ENCODE measurements at regions not wholly inside any gene's neighbourhood (a gene's known extent, or its start where the extent isn't known, plus 50 kb on each side); places are given as distances from the start of the nearest gene placed in this dataset.

- H3K27me3 ChIP-seq: no peaks in the 10 kb centered on the region
- WGBS, 3 donors: 3 to 10% (median 3%) methylated on average over 3 of the region's 3 CpGs
- no peak overlapping the region for H3K27ac ChIP-seq
- intact Hi-C loops (cut with DNase I): no loop called here
- H3K36me3 ChIP-seq: no peaks in the 10 kb centered on the region
- TF ChIP-seq CTCF (IDR thresholded peaks at IDR 0.05): no peak
- no peak for TF ChIP-seq POLR2A (IDR thresholded peaks at IDR 0.05)
- no peak for TF ChIP-seq EP300 (IDR thresholded peaks at IDR 0.05)
- DNase-seq: no peak
- no peak overlapping the region for H3K4me3 ChIP-seq
- no peaks in the 10 kb centered on the region for H3K9me3 ChIP-seq
- no peaks in the 10 kb centered on the region for H3K4me1 ChIP-seq (ENCODE audit: insufficient read depth)
Observed at GRCh38 chr13:85386424-85386823, 412.8 kb downstream of the SLITRK6 start.

DNA sequence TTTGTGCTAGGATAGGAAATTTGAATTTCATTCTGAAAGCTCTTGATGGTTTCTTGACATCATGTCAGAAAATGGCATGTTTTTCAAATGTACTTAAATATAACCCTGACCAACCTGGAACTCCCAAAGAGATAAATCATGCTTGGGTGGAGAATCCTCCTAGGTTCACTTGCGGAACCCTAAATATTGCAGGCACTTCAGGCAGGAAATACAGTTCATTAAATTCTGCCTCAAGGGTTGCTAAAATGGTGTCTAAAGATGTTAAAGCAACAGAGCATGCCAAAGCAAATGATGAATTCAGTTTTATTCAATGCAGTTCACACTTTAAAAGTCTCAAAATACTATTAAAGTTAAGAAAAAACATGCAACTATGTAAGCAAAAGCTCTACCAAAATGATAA is 415.9 kb downstream of the SLITRK6 start:
- Histone ChIP-seq H3K36me3 (no peaks in the 10 kb centered on the region), H3K27ac (no peak overlapping the region), H3K27me3 (no peaks in the 10 kb centered on the region), H3K4me3 (no peak overlapping the region), H3K9me3 (no peaks in the 10 kb centered on the region), H3K4me1 (ENCODE audit: insufficient read depth) (no peaks in the 10 kb centered on the region)
- 90 to 95% (median 94%) methylated on average over 1 of the region's 1 CpG for WGBS, 3 donors
- DNase-seq: no peak
- intact Hi-C loops (cut with DNase I): no loop called here
- TF ChIP-seq POLR2A (IDR thresholded peaks at IDR 0.05) (no peak), CTCF (IDR thresholded peaks at IDR 0.05) (no peak), EP300 (IDR thresholded peaks at IDR 0.05) (no peak)

GRCh38 chr13:85381082-85381481 is 418.1 kb downstream of the SLITRK6 start:
- intact Hi-C loops (cut with DNase I): no loop called here
- Histone ChIP-seq H3K27ac (no peak overlapping the region), H3K4me1 (ENCODE audit: insufficient read depth) (no peaks in the 10 kb centered on the region), H3K36me3 (no peaks in the 10 kb centered on the region), H3K27me3 (no peaks in the 10 kb centered on the region), H3K9me3 (no peaks in the 10 kb centered on the region), H3K4me3 (no peak overlapping the region)
- DNase-seq: no peak
- WGBS, 3 donors: 91 to 93% (median 92%) methylated on average over 2 of the region's 2 CpGs
- TF ChIP-seq EP300 (IDR thresholded peaks at IDR 0.05) (no peak), CTCF (IDR thresholded peaks at IDR 0.05) (no peak), POLR2A (IDR thresholded peaks at IDR 0.05) (no peak)

- WGBS, 3 donors: 75 to 92% (median 79%) methylated on average over 1 of the region's 1 CpG
- no peaks in the 10 kb centered on the region for H3K9me3 ChIP-seq
- no peak overlapping the region for H3K27ac ChIP-seq
- no peaks in the 10 kb centered on the region for H3K27me3 ChIP-seq
- H3K4me3 ChIP-seq: no peak overlapping the region
- no peaks in the 10 kb centered on the region for H3K4me1 ChIP-seq (ENCODE audit: insufficient read depth)
- no peaks in the 10 kb centered on the region for H3K36me3 ChIP-seq
- intact Hi-C loops (cut with DNase I): no loop called here
- no peak for TF ChIP-seq EP300 (IDR thresholded peaks at IDR 0.05)
- no peak for TF ChIP-seq POLR2A (IDR thresholded peaks at IDR 0.05)
- no peak for TF ChIP-seq CTCF (IDR thresholded peaks at IDR 0.05)
- no peak for DNase-seq
Observed at GRCh38 chr13:85379991-85380390, 419.2 kb downstream of the SLITRK6 start.

GRCh38 chr13:85379433-85379832 is 419.8 kb downstream of the SLITRK6 start:
- no peak for TF ChIP-seq POLR2A (IDR thresholded peaks at IDR 0.05)
- TF ChIP-seq EP300 (IDR thresholded peaks at IDR 0.05): no peak
- no peak for TF ChIP-seq CTCF (IDR thresholded peaks at IDR 0.05)
- Histone ChIP-seq H3K4me3 (no peak overlapping the region), H3K9me3 (no peaks in the 10 kb centered on the region), H3K27me3 (no peaks in the 10 kb centered on the region), H3K4me1 (ENCODE audit: insufficient read depth) (no peaks in the 10 kb centered on the region), H3K27ac (no peak overlapping the region), H3K36me3 (no peaks in the 10 kb centered on the region)
- WGBS, 3 donors: 21 to 27% (median 25%) methylated on average over 3 of the region's 3 CpGs
- DNase-seq: no peak
- intact Hi-C loops (cut with DNase I): no loop called here
